ENCODE measurements at regions not wholly inside any gene's neighbourhood (a gene's known extent, or its start where the extent isn't known, plus 50 kb on each side); places are given as distances from the start of the nearest gene placed in this dataset.
A peak's percentile ranks its signal among the peaks of the same experiment; 100 is the strongest.
"Not testable (repeated sequence)": the region's sequence is repeated elsewhere in the genome, so short reads cannot be mapped to it uniquely, and the experiment has no call there.

GRCh38 chr5:40453689-40454088, 226.0 kb upstream of the PTGER4 start:
- no peak for DNase-seq

GRCh38 chr5:40452874-40453624, 226.7 kb upstream of the PTGER4 start:
- no peak for DNase-seq

- no peak for DNase-seq
These were observed 232.3 kb upstream of the PTGER4 start for GRCh38 chr5:40447438-40447837.

DNA sequence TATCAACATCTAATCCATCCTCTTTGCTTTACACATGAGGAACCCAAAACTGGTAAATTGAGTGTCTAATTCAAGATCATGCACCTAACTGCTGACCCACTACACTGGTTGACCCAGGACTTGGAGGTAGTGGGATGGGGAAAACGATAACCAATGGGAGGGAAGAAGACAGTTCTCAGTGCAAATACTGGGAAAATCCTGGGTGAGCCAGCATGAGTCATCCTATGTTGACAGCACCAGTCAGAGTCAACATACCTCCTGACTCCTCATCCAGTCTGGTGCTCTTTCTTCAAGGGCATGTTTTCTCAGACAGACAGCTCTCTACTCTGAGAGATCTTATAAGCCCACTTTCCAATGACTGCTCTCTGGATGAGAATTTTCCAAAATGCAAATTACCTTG, 232.8 kb upstream of the PTGER4 start:
- DNase-seq, result no peak

DNA sequence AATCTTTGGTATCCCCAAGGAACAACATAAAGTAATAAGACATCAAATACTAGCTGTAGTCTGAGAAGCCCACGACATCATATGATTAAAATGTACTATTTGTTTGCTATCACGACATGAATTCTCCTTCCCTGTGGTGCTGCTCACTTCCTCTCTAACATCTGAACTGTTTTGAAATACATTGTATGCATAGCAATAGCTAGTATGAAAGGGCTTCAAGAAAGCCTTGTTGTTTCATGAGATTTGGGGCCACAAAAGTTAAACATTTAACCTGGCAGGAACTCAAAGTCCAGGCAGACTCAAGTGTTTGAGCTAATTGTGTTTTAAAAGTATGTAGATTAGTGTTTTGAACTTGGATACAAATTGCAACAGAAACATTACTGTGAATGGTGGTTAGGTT, 237.4 kb upstream of the PTGER4 start:
- DNase-seq, result peak in 1 of 5 experiments; percentile 52

DNA sequence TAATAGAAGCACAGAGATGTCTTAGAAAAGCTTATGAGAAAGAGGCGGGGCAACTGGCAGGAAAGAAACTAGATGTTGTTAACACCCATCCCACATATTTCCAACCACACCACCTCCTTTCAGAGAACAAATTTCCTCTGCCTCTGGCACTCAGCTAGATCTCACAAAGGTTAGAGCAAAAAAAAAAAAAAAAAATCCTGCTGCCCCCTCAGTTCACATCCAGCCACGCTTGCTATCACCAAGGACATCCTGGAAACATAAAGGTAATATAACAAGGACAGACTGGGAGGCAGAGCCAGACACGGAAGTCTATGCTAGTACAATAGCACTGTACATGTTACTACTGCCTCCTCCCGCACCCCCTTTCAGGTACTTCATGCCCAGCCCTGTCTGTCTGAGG, 238.0 kb upstream of the PTGER4 start:
- DNase-seq, result peak in 2 of 5 experiments; percentile 51 to 85

DNA sequence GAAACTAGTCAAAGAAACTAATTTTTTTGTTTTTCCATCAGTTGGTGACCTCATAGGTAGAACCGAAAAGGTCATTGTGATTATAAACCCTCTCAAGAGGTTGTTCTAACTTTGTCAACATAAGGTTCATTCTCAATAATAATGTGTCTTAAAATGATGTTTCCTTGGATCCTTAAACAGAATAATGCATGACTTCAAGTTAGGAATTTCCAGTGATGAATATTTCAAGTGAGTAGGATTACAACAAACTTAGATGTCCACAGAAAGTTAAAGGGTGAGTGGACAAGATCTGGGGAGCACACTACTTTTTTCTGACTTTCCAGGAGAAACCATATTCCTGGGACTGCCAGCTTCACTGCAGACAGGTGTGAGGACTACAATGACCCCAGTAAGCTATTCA, 239.0 kb upstream of the PTGER4 start:
- DNase-seq, result no peak

DNA sequence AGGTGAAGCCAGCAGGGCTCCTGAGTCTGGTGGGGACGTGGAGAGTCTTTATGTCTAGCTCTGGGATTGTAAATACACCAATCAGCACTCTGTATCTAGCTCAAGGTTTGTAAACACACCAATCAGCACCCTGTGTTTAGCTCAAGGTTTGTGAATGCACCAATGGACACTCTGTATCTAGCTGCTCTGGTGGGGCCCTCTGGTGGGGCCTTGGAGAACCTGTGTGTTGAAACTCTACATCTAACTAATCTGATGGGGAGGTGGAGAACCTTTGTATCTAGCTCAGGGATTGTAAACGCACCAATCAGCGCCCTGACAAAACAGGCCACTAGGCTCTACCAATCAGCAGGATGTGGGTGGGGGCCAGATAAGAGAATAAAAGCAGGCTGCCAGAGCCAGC, 240.6 kb upstream of the PTGER4 start:
- DNase-seq, result peak in 2 of 5 experiments; percentile 14 to 54

GRCh38 chr5:40438646-40439045, 241.1 kb upstream of the PTGER4 start:
- not testable (repeated sequence) for DNase-seq

DNA sequence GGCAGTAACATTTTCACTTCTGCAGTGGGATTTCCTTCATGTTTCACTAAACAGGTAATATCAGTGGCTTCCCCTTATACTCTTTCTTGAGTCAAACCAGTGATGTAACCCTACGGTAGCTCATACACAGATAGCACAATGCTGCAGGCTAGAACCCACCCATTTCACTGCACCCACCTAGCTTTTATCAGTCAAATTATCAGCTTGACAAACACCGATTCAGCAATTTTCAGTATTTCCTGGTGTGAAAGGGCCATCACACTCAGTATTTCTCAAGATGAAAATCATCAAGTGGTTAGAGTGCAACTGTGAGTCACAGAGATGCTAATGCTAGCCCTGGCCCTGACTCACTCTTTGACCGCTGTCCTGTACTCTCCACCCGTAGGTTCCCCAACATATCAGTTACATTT, 242.3 kb upstream of the PTGER4 start:
- DNase-seq, result peak in 2 of 5 experiments; percentile 33 to 88

- peak in 3 of 5 experiments; percentile 33 to 90 (median 72) for DNase-seq
These were observed 243.0 kb upstream of the PTGER4 start for GRCh38 chr5:40436535-40437237.

- DNase-seq, result peak in 1 of 5 experiments; percentile 46
These were observed 244.0 kb upstream of the PTGER4 start for GRCh38 chr5:40435706-40436105.

GRCh38 chr5:40432836-40433235, 246.9 kb upstream of the PTGER4 start:
- no peak for DNase-seq

GRCh38 chr5:40431734-40432133, 248.0 kb upstream of the PTGER4 start:
- DNase-seq, result no peak

DNA sequence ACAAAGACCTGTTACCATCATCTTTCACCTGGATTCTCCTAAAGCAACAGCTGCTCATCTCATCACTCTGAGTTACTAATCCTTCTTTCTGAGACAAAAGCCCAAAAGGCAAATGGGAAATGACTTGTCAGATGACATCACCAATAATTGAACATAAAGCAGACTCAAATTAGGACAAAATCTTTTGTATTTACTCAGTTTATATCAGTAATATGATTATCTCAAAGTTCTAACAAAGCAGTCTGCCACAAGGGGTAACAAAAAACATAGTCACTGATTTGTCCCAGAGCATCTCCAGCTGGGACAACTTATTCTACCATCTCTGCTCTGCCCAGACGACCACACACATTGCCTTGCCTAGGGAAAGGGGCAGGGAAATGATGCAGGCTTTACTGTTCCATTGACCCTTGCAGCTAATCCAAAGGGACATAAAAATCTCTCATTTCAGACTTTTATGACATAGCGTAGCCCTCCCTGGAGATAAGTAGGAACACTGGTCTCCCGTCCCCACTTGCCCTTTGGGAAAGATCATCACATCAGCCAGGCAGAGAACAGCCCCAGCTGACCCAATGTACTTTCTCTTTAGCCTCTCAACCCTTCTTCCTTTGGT, 249.5 kb upstream of the PTGER4 start:
- no peak for DNase-seq

DNA sequence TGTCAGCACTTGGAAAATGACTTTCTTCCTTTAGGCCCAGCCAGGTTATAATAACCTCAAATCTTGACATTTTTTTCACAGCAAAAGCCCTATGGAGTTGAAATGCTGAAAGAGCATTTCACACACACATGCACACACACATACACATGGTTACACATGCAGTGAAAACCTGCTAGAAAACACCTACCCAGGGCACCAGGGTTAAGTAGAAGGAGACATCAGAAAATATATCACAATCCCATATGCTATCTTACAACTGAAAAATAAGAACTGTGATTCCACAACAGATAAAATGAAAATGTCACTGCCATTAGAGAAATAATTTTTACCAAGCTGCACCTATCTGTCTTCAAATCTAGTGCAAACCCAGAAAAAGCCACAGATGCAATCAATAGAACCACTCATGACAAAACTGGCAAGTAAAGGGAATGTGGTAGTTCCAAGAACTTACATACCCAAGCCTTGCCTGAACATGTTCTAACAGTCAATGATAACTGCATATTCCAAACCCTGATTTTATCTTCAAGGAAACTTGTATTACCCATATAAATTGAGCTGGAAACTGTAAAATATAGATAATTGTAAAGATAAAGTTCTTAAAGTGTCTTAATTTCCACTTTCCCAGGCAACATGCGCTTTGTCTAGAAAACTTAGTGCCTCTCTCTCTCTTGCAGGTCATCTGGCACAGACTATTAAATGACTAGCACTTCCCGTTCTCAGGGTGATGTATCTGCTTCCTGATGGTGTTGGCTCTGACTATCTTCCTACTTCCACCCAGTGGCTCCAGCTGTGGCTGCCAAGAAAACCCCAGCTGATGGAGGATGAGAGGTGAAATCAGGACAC, 250.2 kb upstream of the PTGER4 start:
- peak in 1 of 5 experiments; percentile 95 for DNase-seq

DNA sequence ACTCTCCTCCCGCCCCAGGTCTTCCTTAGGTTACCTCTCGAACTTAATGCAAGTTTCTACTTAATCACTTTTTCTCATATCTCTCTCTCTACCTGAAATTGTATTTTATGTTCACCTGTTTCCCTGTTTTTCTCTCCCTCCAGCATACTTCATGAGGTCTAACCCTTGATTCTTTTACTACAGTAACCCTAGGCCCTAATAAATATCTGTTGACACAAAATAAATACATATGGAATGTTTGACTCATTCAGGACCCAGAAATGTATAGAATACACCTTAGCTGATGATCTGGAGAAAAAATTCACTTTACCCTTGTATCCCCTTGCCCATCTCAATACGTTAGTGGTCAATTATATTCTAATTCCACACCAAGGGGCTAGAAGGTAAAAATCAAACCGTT, 250.9 kb upstream of the PTGER4 start:
- DNase-seq, result no peak

- DNase-seq, result peak in 1 of 5 experiments; percentile 78
These were observed 251.6 kb upstream of the PTGER4 start for GRCh38 chr5:40428126-40428525.

DNA sequence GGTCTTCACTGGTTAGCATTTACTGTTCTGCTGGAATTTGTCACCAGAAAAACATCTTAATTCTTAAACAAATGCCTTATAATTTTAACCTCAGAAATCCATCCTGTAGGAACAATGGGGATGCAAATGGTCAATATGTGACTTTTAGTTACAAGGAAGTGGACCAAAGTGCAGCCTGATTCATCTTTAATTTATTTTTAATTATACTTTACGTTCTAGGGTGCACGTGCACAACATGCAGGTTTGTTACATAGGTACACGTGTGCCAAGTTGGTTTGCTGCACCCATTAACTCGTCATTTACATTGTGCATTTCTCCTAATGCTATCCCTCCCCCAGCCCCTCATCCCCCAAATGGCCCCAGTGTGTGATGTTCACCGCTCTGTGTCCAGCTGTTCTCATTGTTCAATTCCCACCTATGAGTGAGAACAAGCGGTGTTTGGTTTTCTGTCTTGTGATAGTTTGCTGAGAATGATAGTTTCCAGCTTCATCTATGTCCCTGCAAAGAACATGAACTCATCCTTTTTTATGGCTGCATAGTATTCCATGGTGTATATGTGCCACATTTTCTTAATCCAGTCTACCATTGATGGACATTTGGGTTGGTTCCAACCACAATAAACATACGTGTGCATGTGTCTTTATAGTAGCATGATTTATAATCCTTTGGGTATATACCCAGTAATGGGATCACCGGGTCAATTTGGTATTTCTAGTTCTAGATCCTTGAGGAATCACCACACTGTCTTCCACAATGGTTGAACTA, 262.5 kb upstream of the PTGER4 start:
- not testable (repeated sequence) for DNase-seq

DNA sequence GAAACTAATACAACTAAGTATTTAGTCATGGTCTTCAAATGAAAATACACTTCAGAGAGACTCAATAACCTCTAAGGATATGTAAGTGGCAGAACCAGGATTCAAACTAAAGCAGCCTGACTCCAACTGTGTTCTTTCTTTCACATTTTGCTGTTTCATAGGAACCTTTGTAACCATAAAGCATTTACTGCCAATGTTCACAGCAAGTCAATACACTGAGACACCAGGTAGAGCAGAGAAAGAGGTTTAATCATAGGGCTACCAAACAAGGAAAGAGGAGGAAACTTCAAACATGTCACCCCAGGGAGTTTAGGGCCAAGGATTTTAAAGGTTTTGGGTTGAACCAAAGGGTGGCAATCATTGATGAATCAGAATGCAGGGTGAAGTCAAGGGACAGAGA, 263.1 kb upstream of the PTGER4 start:
- no peak for DNase-seq

GRCh38 chr5:40416098-40416497, 263.6 kb upstream of the PTGER4 start:
- DNase-seq, result no peak

DNA sequence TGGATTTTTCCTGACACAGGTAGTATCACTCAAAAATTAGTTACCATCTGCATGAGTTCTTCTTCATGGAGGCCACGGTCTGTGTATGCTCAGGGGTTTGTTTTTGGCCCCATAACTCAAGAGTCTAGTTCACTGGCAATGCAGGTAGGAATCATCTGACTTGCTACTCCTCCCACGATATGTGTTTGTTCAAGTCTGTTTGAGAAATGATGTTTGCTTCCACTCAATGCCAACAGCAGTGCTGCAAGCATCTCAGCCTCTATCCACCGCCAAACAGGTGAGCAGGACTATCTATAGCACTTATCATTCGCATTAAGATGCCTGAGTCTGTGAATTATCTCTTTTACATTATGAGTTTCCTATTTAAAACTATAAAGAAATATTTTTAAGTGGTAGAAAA, 264.8 kb upstream of the PTGER4 start:
- no peak for DNase-seq
